GM12878 (cell line): ENCODE measurements at regions not wholly inside any gene's neighbourhood (a gene's known extent, or its start where the extent isn't known, plus 50 kb on each side); places are given as distances from the start of the nearest gene placed in this dataset.
"Not testable (repeated sequence)": the region's sequence is repeated elsewhere in the genome, so short reads cannot be mapped to it uniquely, and the experiment has no call there.

Experiments
- ATAC-seq: fragments of 200-7000 bp; cut with Tn5 transposase; 3 replicates; pipeline ENCODE4 v1.9.1; 2020; ENCODE audit warnings: mild to moderate bottlenecking, moderate library complexity
- BruUV-seq: library from RNA; stranded (reverse); fragments of 400-500 nt; replicated peaks from 2 replicates; lab custom pipeline; 2021; lab: Mats Ljungman, UMichigan
- CTCF ChIA-PET: fragments of 300-600 bp; sonication (Branson Sonifier 250); formaldehyde crosslinking; extraction: SDS; loops from one replicate; lab custom pipeline; 2021; ENCODE audit warnings: inconsistent platforms; lab: Yijun Ruan, JAX
- POLR2A ChIA-PET: fragments of 350-600 bp; formaldehyde crosslinking; extraction: SDS; loops from one replicate; lab custom pipeline; 2021; ENCODE audit warnings: inconsistent platforms; lab: Charles Lee
- RAD21 ChIA-PET: fragments of 300-600 bp; sonication (Branson Sonifier 250); formaldehyde crosslinking; loops from one replicate; lab custom pipeline; 2023; ENCODE audit warnings: antibody characterized with exemption; ENCODE audit not compliant: unreplicated experiment; lab: Charles Lee
- SMC1A ChIA-PET: fragments of 300-600 bp; sonication (Branson Sonifier 250); formaldehyde crosslinking; loops from one replicate; lab custom pipeline; 2023; ENCODE audit not compliant: unreplicated experiment, uncharacterized antibody; lab: Charles Lee
- DNase-seq: peaks from one replicate; pipeline ENCODE4 v3.0.0-alpha.2; 2011; ENCODE audit warnings: low read depth, low spot score
- FAIRE-seq: peaks from 3 replicates; lab custom pipeline; 2011; peaks lifted over from hg19 to GRCh38; lab: Jason Lieb, UNC
- H2AFZ ChIP-seq: 2 replicates; pipeline ENCODE4 v1.6.0; 2011; ENCODE audit warnings: low read depth, low read length, control low read depth; ENCODE audit not compliant: control insufficient read depth
- H3K27ac ChIP-seq: 2 replicates; pipeline ENCODE4 v1.5.1; 2011; ENCODE audit warnings: control low read depth; ENCODE audit not compliant: control insufficient read depth, insufficient read depth
- H3K27me3 ChIP-seq, 2 experiments: replicated peaks in 1 of 2; 2 replicates each; pipeline versions ENCODE4 v1.6.0 to v1.6.1; 2011; ENCODE audit warnings: low read length in 1 of 2; ENCODE audit not compliant: control insufficient read depth in 2 of 2, insufficient read depth in 2 of 2
- H3K36me3 ChIP-seq, 2 experiments: 2 replicates each; pipeline ENCODE4 v1.5.1; 2011; ENCODE audit warnings: low read length in 1 of 2; ENCODE audit not compliant: control insufficient read depth in 2 of 2, insufficient read depth in 2 of 2
- H3K4me1 ChIP-seq: 2 replicates; pipeline ENCODE4 v1.6.1; 2011; ENCODE audit warnings: mild to moderate bottlenecking, low read length, moderate library complexity, mixed read lengths; ENCODE audit not compliant: control insufficient read depth, insufficient read depth
- H3K4me2 ChIP-seq: 2 replicates; pipeline ENCODE4 v1.6.0; 2011; ENCODE audit warnings: control low read depth; ENCODE audit not compliant: control insufficient read depth, insufficient read depth
- H3K4me3 ChIP-seq: fragments of 200-600 bp; sonication (generic); 2 replicates; pipeline ENCODE4 v1.5.1; 2016
- H3K79me2 ChIP-seq: 2 replicates; pipeline ENCODE4 v1.6.0; 2011; ENCODE audit warnings: low read length; ENCODE audit not compliant: control insufficient read depth, insufficient read depth
- H3K9ac ChIP-seq: 2 replicates; pipeline ENCODE4 v1.8.0; 2011; ENCODE audit warnings: low read length, control low read depth, mixed read lengths; ENCODE audit not compliant: control insufficient read depth, insufficient read depth
- H3K9me3 ChIP-seq: replicated peaks from 3 replicates; pipeline ENCODE4 v1.5.1; 2011; ENCODE audit warnings: mild to moderate bottlenecking, low read length; ENCODE audit not compliant: control insufficient read depth, insufficient read depth
- H4K20me1 ChIP-seq: 2 replicates; pipeline ENCODE4 v1.6.0; 2011; ENCODE audit not compliant: control insufficient read depth, insufficient read depth
- ESRRA ChIP-seq: IDR thresholded peaks from 2 replicates; pipeline ENCODE4 v1.6.1; 2012; ENCODE audit warnings: mild to moderate bottlenecking, low read length, improper control_type of control experiment
- LARP7 ChIP-seq: fragments of 450-650 bp; IDR thresholded peaks from 2 replicates; pipeline ENCODE4 v1.6.1; 2017; ENCODE audit warnings: mild to moderate bottlenecking
- STAT1 ChIP-seq: fragments of 450-650 bp; conservative IDR thresholded peaks from 2 replicates; pipeline ENCODE4 v1.6.1; 2014; ENCODE audit warnings: antibody characterized with exemption, mild to moderate bottlenecking
- SUPT20H ChIP-seq: IDR thresholded peaks from 2 replicates; pipeline ENCODE4 v1.6.1; 2011; ENCODE audit warnings: low read depth, mild to moderate bottlenecking, low read length, moderate library complexity, borderline replicate concordance; ENCODE audit not compliant: control insufficient read depth
- WGBS: methylation state at CpG from one replicate; pipeline ENCODE4 v1.1.6; 2016; ENCODE audit warnings: low lambda C conversion rate; ENCODE audit not compliant: insufficient replicate concordance, insufficient coverage; ENCODE audit errors: missing lambda C conversion rate; 5-methylcytosine and 5-hydroxymethylcytosine counted together
- in situ Hi-C: fragments of 300-500 bp; cut with MboI; formaldehyde crosslinking; loops from 9 replicates; pipeline ENCODE4 v1.14.3; 2018; ENCODE audit warnings: mixed read lengths
- intact Hi-C: fragments of 100-400 bp; cut with micrococcal nuclease; formaldehyde crosslinking; loops from one replicate; pipeline ENCODE4 v1.14.2; 2022; ENCODE audit not compliant: unreplicated experiment
- TF ChIP-seq, protein P1 (sequence below): fragments of 450-650 bp; IDR thresholded peaks from 2 replicates; pipeline ENCODE4 v1.6.1; 2016; ENCODE audit warnings: mild to moderate bottlenecking, moderate library complexity, borderline replicate concordance

DNA sequence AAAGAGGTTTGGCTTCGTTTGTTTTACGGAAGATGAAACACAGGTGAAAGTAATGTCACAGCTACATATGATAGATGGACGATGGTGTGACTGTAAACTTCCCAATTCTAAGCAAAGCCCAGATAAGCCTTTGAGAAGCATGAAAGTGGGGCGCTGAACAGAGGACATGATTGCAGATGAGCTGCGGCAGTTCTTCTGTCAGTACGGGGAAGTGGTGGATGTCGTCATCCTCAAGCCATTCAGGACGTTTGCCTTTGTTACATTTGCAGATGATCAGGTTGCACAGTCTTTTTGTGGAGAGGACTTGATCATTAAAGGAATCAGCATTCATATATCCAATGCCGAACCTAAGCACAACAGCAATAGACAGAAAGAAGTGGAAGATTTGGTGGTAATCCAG is 111.5 kb upstream of the DIAPH3 start (continued):
- TF ChIP-seq, protein P1, sequence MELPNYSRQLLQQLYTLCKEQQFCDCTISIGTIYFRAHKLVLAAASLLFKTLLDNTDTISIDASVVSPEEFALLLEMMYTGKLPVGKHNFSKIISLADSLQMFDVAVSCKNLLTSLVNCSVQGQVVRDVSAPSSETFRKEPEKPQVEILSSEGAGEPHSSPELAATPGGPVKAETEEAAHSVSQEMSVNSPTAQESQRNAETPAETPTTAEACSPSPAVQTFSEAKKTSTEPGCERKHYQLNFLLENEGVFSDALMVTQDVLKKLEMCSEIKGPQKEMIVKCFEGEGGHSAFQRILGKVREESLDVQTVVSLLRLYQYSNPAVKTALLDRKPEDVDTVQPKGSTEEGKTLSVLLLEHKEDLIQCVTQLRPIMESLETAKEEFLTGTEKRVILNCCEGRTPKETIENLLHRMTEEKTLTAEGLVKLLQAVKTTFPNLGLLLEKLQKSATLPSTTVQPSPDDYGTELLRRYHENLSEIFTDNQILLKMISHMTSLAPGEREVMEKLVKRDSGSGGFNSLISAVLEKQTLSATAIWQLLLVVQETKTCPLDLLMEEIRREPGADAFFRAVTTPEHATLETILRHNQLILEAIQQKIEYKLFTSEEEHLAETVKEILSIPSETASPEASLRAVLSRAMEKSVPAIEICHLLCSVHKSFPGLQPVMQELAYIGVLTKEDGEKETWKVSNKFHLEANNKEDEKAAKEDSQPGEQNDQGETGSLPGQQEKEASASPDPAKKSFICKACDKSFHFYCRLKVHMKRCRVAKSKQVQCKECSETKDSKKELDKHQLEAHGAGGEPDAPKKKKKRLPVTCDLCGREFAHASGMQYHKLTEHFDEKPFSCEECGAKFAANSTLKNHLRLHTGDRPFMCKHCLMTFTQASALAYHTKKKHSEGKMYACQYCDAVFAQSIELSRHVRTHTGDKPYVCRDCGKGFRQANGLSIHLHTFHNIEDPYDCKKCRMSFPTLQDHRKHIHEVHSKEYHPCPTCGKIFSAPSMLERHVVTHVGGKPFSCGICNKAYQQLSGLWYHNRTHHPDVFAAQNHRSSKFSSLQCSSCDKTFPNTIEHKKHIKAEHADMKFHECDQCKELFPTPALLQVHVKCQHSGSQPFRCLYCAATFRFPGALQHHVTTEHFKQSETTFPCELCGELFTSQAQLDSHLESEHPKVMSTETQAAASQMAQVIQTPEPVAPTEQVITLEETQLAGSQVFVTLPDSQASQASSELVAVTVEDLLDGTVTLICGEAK = no peak
- TF ChIP-seq ESRRA (no peak), SUPT20H (no peak), LARP7 (no peak), STAT1 (no peak)

DNA sequence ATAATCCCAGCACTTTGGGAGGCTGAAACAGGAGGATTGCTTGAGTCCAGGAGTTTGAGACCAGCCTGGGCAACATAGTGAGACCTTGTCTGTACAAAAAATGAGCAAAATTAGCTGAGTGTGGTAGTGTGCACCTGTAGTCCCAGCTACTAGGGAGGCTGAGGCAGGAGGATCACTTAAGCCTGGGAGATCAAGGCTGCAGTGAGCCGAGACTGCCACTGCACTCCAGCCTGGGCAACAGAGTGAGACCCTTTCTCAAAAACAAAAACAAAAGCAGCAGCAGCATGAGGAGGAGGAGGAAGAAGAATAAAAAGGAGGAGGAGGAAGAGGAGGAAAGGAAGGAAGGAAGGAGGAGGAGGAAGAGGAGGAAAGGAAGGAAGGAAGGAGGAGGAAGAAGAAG is 116.5 kb upstream of the TDRD3 start:
- H3K27ac ChIP-seq, H3K36me3 ChIP-seq, in situ Hi-C loops, DNase-seq, CTCF ChIA-PET, H3K9me3 ChIP-seq, BruUV-seq, SMC1A ChIA-PET, intact Hi-C loops, ATAC-seq, POLR2A ChIA-PET, H4K20me1 ChIP-seq, FAIRE-seq, H3K4me1 ChIP-seq, H3K27me3 ChIP-seq, RAD21 ChIA-PET, H3K9ac ChIP-seq, H3K79me2 ChIP-seq, H3K4me2 ChIP-seq, H3K4me3 ChIP-seq, H2AFZ ChIP-seq: not testable (repeated sequence)
- WGBS = 29% methylated on average over 1 of the region's 1 CpG
